ENCODE measurements at regions not wholly inside any gene's neighbourhood (a gene's known extent, or its start where the extent isn't known, plus 50 kb on each side); places are given as distances from the start of the nearest gene placed in this dataset.

DNA sequence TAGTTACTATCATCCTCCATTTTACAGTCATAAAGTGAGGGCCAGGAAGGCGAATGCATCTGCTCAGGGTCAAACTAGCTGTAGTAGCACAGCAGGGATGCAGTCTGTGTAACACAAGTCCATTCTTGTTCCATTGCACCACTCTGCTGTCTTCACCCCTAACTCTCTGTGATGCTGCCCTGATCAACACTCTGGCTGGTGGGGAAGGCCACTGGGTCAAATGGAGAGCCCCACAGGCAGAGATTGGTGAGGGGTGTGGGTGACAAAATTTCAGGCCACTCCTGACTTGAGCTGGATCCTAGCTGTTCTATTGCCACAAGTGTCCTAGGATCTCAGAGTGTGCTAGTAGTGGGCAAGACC, 136.5 kb downstream of the PJA1 start:
- H3K27ac Mint-ChIP-seq = no peak overlapping the region
- Histone ChIP-seq H3K4me1 (ENCODE audit: insufficient read depth, low read length) (no peaks in the 10 kb centered on the region), H3K4me3 (ENCODE audit: low read length) (no peak overlapping the region), H3K9me3 (ENCODE audit: control insufficient read depth in 1 of 2, insufficient read depth in 1 of 2, low read length in 2 of 2) (no peaks in the 10 kb centered on the region), H3K27me3 (ENCODE audit: control insufficient read depth in 1 of 2, insufficient read depth in 2 of 2, low read length in 2 of 2) (no peaks in the 10 kb centered on the region), H3K27ac (ENCODE audit: low read depth in 1 of 2, low read length in 2 of 2) (no peak overlapping the region), H3K36me3 (ENCODE audit: insufficient read depth, low read length) (no peaks in the 10 kb centered on the region)
- no peaks in the 10 kb centered on the region for H3K9me3 Mint-ChIP-seq
- CTCF ChIA-PET = no interaction called here
- no peaks in the 10 kb centered on the region for H3K4me1 Mint-ChIP-seq (ENCODE audit: low read depth)
- no peak for DNase-seq
- H3K27me3 Mint-ChIP-seq = no peaks in the 10 kb centered on the region
- no peak overlapping the region for H3K4me3 Mint-ChIP-seq
- POLR2A ChIA-PET = no interaction called here
- intact Hi-C loops (cut with DNase I, micrococcal nuclease) = no loop called here
- no peak for ATAC-seq (ENCODE audit: poor library complexity)
- H3K36me3 Mint-ChIP-seq (ENCODE audit: low read depth) = no peaks in the 10 kb centered on the region
- no peak for TF ChIP-seq CTCF (IDR thresholded peaks at IDR 0.05)

DNA sequence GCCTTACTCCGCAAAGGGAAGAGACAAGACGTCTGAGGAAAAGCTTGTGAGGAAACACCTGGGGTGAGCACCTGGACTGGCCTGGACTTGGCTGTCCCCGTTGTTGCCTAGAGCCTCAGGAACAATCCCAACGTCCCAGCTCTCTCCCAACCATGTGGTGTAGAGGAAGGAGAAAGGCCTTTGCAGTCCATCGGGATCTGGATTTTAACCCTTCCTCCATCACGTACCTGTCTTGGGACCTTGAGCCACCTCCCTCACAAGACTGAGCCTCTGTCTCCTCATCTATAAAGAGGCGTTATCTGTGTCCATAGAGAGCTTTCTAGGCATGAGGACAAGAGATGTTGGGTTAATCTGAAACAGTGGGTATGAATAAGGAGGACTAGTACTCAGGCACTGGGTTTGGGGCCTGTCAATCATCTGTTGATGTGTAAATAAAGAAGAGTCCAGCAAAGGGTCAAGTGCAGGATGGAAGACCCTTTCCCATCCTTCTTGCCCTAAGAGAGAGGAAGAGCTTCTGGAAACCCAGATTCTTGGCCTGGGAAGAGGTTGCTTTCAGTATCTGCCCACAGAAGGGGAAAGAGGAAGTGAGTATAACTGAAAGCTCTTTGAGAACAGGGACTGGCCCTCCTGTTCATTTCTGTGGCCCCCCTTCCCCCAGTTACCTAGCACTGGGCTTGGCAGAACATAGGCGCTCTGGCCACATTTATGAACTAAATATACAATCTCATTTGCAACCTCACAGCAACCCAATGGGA, 137.1 kb downstream of the PJA1 start:
- H3K9me3 Mint-ChIP-seq = no peaks in the 10 kb centered on the region
- Histone ChIP-seq H3K9me3 (ENCODE audit: control insufficient read depth in 1 of 2, insufficient read depth in 1 of 2, low read length in 2 of 2) (no peaks in the 10 kb centered on the region), H3K27me3 (ENCODE audit: control insufficient read depth in 1 of 2, insufficient read depth in 2 of 2, low read length in 2 of 2) (no peaks in the 10 kb centered on the region), H3K4me1 (ENCODE audit: insufficient read depth, low read length) (no peaks in the 10 kb centered on the region), H3K27ac (ENCODE audit: low read depth in 1 of 2, low read length in 2 of 2) (no peak overlapping the region), H3K36me3 (ENCODE audit: insufficient read depth, low read length) (no peaks in the 10 kb centered on the region), H3K4me3 (ENCODE audit: low read length) (no peak overlapping the region)
- no peak for TF ChIP-seq CTCF (IDR thresholded peaks at IDR 0.05)
- ATAC-seq (ENCODE audit: poor library complexity) = no peak
- H3K4me1 Mint-ChIP-seq (ENCODE audit: low read depth) = no peaks in the 10 kb centered on the region
- no peaks in the 10 kb centered on the region for H3K27me3 Mint-ChIP-seq
- no peak overlapping the region for H3K27ac Mint-ChIP-seq
- H3K4me3 Mint-ChIP-seq = no peak overlapping the region
- POLR2A ChIA-PET = no interaction called here
- no peak for DNase-seq
- H3K36me3 Mint-ChIP-seq (ENCODE audit: low read depth) = no peaks in the 10 kb centered on the region
- CTCF ChIA-PET = no interaction called here
- intact Hi-C loops (cut with DNase I, micrococcal nuclease) = no loop called here

GRCh38 chrX:69027181-69028005, 137.9 kb downstream of the PJA1 start:
- H3K27me3 ChIP-seq (ENCODE audit: control insufficient read depth in 1 of 2, insufficient read depth in 2 of 2, low read length in 2 of 2) = no peaks in the 10 kb centered on the region
- Mint-ChIP-seq H3K9me3 (no peaks in the 10 kb centered on the region), H3K27me3 (no peaks in the 10 kb centered on the region), H3K36me3 (ENCODE audit: low read depth) (no peaks in the 10 kb centered on the region), H3K4me3 (no peak overlapping the region), H3K27ac (no peak overlapping the region), H3K4me1 (ENCODE audit: low read depth) (no peaks in the 10 kb centered on the region)
- no peaks in the 10 kb centered on the region for H3K4me1 ChIP-seq (ENCODE audit: insufficient read depth, low read length)
- H3K27ac ChIP-seq (ENCODE audit: low read depth in 1 of 2, low read length in 2 of 2) = no peak overlapping the region
- ATAC-seq (ENCODE audit: poor library complexity) (no peak), DNase-seq (no peak)
- H3K9me3 ChIP-seq (ENCODE audit: control insufficient read depth in 1 of 2, insufficient read depth in 1 of 2, low read length in 2 of 2) = no peaks in the 10 kb centered on the region
- no peak overlapping the region for H3K4me3 ChIP-seq (ENCODE audit: low read length)
- CTCF ChIA-PET = no interaction called here
- TF ChIP-seq CTCF (IDR thresholded peaks at IDR 0.05) = no peak
- intact Hi-C loops (cut with DNase I, micrococcal nuclease) = no loop called here
- H3K36me3 ChIP-seq (ENCODE audit: insufficient read depth, low read length) = no peaks in the 10 kb centered on the region
- POLR2A ChIA-PET = no interaction called here
